Ovary (tissue), 7 donors: ENCODE measurements at regions not wholly inside any gene's neighbourhood (a gene's known extent, or its start where the extent isn't known, plus 50 kb on each side); places are given as distances from the start of the nearest gene placed in this dataset.

Experiments
- DNase-seq, 5 donors: peaks; one replicate each; pipeline ENCODE4 v3.0.0-alpha.2; 2019 to 2020
- H3K27ac ChIP-seq, 2 donors: fragments of 200-600 bp; one replicate each; pipeline versions ENCODE4 v1.5.1 to v1.8.0; 2019 to 2022
- H3K27me3 ChIP-seq: fragments of 200-600 bp; one replicate; pipeline ENCODE4 v1.8.0; 2022
- H3K36me3 ChIP-seq: fragments of 200-600 bp; sonication (generic); one replicate; pipeline ENCODE4 v1.5.1; 2019
- H3K4me1 ChIP-seq: one replicate; pipeline ENCODE4 v1.8.1; 2013; ENCODE audit warnings: mild to moderate bottlenecking, moderate library complexity; ENCODE audit not compliant: insufficient read depth
- H3K4me3 ChIP-seq: fragments of 200-600 bp; sonication (generic); one replicate; pipeline ENCODE4 v1.5.1; 2017
- H3K9me3 ChIP-seq, 2 donors: fragments of 200-600 bp in 1 of 2; sonication (generic) in 1 of 2; one replicate each; pipeline versions ENCODE4 v1.5.1 to v1.8.1; 2013 to 2019; ENCODE audit warnings: mild to moderate bottlenecking in 1 of 2, moderate library complexity in 1 of 2
- CTCF ChIP-seq, 3 donors: fragments of 450-650 bp in 2 of 3; fragments of 200-600 bp in 1 of 3; IDR thresholded peaks; one replicate each; pipeline versions ENCODE4 v1.5.1 to v1.8.0; 2016 to 2022; ENCODE audit warnings: antibody characterized with exemption in 3 of 3, mild to moderate bottlenecking in 1 of 3
- EP300 ChIP-seq: sonication (generic); formaldehyde crosslinking; IDR thresholded peaks from one replicate; pipeline ENCODE4 v1.6.1; 2017; ENCODE audit warnings: antibody characterized with exemption
- POLR2A ChIP-seq: fragments of 450-650 bp; IDR thresholded peaks from one replicate; pipeline ENCODE4 v1.6.1; 2017; ENCODE audit warnings: antibody characterized with exemption, mild to moderate bottlenecking, moderate library complexity
- WGBS, 3 donors: extraction: QIAGEN DNeasy Blood & Tissue Kit in 1 of 3; methylation state at CpG; one replicate each; pipeline versions ENCODE4 v1.1.5 to v1.1.7; 2013 to 2017; 5-methylcytosine and 5-hydroxymethylcytosine counted together
- intact Hi-C, 4 donors: fragments of 100-400 bp; cut with DNase I; formaldehyde crosslinking; loops; one replicate each; pipeline versions ENCODE4 v1.11.0 to v1.15.1; 2022 to 2023
- donor health status: DM: no; HTN: no; CAD: no; lungs with moderate emphysema.
- donor health status: DM: no; HTN: no; CAD: no.
- donor health status: Bipolar disorder and iron deficiency.
- donor health status: DM: no; HTN: no; CAD: no.
- donor health status: DM: yes; HTN: yes; CAD: no.

GRCh38 chr2:16255120-16255519, 314.8 kb downstream of the MYCN start:
- Histone ChIP-seq H3K27ac (no peak overlapping the region), H3K9me3 (no peaks in the 10 kb centered on the region), H3K4me1 (peaks cover 3% of the 10 kb centered on the region), H3K4me3 (no peak overlapping the region), H3K27me3 (no peaks in the 10 kb centered on the region), H3K36me3 (no peaks in the 10 kb centered on the region)
- no peak for DNase-seq
- TF ChIP-seq CTCF (IDR thresholded peaks at IDR 0.05), result no peak
- no peak for TF ChIP-seq EP300
- no peak for TF ChIP-seq POLR2A
- intact Hi-C loops, result no loop called here
- 93 to 96% (median 96%) methylated on average over 4 of the region's 4 CpGs for WGBS, 3 donors

- DNase-seq, result no peak
- Histone ChIP-seq H3K27me3 (no peaks in the 10 kb centered on the region), H3K4me1 (peaks cover 6% of the 10 kb centered on the region), H3K9me3 (no peaks in the 10 kb centered on the region), H3K36me3 (no peaks in the 10 kb centered on the region), H3K27ac (no peak overlapping the region), H3K4me3 (no peak overlapping the region)
- TF ChIP-seq EP300 (no peak), CTCF (IDR thresholded peaks at IDR 0.05) (no peak), POLR2A (no peak)
- intact Hi-C loops, result no loop called here
- 58 to 95% (median 87%) methylated on average over 3 of the region's 3 CpGs for WGBS, 3 donors
Measured at GRCh38 chr2:16254356-16254965, 314.1 kb downstream of the MYCN start.

GRCh38 chr2:16253291-16253690, 312.9 kb downstream of the MYCN start:
- DNase-seq, result no peak
- Histone ChIP-seq H3K27me3 (no peaks in the 10 kb centered on the region), H3K4me3 (no peak overlapping the region), H3K4me1 (peaks cover 10% of the 10 kb centered on the region), H3K27ac (no peak overlapping the region), H3K36me3 (no peaks in the 10 kb centered on the region), H3K9me3 (no peaks in the 10 kb centered on the region)
- intact Hi-C loops, result no loop called here
- no peak for TF ChIP-seq POLR2A
- no peak for TF ChIP-seq EP300
- no peak for TF ChIP-seq CTCF (IDR thresholded peaks at IDR 0.05)
- WGBS, 3 donors, result 95 to 97% (median 97%) methylated on average over 3 of the region's 3 CpGs

GRCh38 chr2:16252891-16253290, 312.5 kb downstream of the MYCN start:
- H3K4me3 ChIP-seq, result no peak overlapping the region
- intact Hi-C loops, result no loop called here
- no peaks in the 10 kb centered on the region for H3K36me3 ChIP-seq
- 98 to 100% (median 100%) methylated on average over 1 of the region's 1 CpG for WGBS, 3 donors
- no peak overlapping the region for H3K27ac ChIP-seq
- H3K27me3 ChIP-seq, result no peaks in the 10 kb centered on the region
- H3K4me1 ChIP-seq, result peaks cover 10% of the 10 kb centered on the region
- no peaks in the 10 kb centered on the region for H3K9me3 ChIP-seq
- TF ChIP-seq POLR2A (no peak), EP300 (no peak), CTCF (IDR thresholded peaks at IDR 0.05) (no peak)
- no peak for DNase-seq
